ENCODE measurements at regions not wholly inside any gene's neighbourhood (a gene's known extent, or its start where the extent isn't known, plus 50 kb on each side); places are given as distances from the start of the nearest gene placed in this dataset.
"Not testable (repeated sequence)": the region's sequence is repeated elsewhere in the genome, so short reads cannot be mapped to it uniquely, and the experiment has no call there.

GRCh38 chr4:133323670-133324069, 174.6 kb downstream of the PCDH10 start:
- DNase-seq (ENCODE audit: extremely low read depth, low read depth) = no peak

GRCh38 chr4:133320576-133321170, 171.6 kb downstream of the PCDH10 start:
- TF ChIP-seq, protein P1, sequence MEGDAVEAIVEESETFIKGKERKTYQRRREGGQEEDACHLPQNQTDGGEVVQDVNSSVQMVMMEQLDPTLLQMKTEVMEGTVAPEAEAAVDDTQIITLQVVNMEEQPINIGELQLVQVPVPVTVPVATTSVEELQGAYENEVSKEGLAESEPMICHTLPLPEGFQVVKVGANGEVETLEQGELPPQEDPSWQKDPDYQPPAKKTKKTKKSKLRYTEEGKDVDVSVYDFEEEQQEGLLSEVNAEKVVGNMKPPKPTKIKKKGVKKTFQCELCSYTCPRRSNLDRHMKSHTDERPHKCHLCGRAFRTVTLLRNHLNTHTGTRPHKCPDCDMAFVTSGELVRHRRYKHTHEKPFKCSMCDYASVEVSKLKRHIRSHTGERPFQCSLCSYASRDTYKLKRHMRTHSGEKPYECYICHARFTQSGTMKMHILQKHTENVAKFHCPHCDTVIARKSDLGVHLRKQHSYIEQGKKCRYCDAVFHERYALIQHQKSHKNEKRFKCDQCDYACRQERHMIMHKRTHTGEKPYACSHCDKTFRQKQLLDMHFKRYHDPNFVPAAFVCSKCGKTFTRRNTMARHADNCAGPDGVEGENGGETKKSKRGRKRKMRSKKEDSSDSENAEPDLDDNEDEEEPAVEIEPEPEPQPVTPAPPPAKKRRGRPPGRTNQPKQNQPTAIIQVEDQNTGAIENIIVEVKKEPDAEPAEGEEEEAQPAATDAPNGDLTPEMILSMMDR (IDR thresholded peaks at IDR 0.05; ENCODE audit: low read depth, low read length) = peak; percentile 17
- DNase-seq (ENCODE audit: extremely low read depth, low read depth) = no peak

More at GRCh38 chr4:133323670-133324069, 174.6 kb downstream of the PCDH10 start:
- TF ChIP-seq, protein P1 (IDR thresholded peaks at IDR 0.05; ENCODE audit: low read depth, low read length) = no peak

- TF ChIP-seq, protein P1 (IDR thresholded peaks at IDR 0.05; ENCODE audit: low read depth, low read length) = no peak
- DNase-seq (ENCODE audit: extremely low read depth, low read depth) = no peak
Measured at GRCh38 chr4:133316909-133317308, 167.8 kb downstream of the PCDH10 start.

- DNase-seq (ENCODE audit: extremely low read depth, low read depth) = no peak
- TF ChIP-seq, protein P1 (IDR thresholded peaks at IDR 0.05; ENCODE audit: low read depth, low read length) = no peak
Measured at GRCh38 chr4:133314991-133315390, 165.9 kb downstream of the PCDH10 start.

- DNase-seq (ENCODE audit: extremely low read depth, low read depth) = no peak
- TF ChIP-seq, protein P1 (IDR thresholded peaks at IDR 0.05; ENCODE audit: low read depth, low read length) = no peak
Measured at GRCh38 chr4:133287396-133287795, 138.3 kb downstream of the PCDH10 start.

DNA sequence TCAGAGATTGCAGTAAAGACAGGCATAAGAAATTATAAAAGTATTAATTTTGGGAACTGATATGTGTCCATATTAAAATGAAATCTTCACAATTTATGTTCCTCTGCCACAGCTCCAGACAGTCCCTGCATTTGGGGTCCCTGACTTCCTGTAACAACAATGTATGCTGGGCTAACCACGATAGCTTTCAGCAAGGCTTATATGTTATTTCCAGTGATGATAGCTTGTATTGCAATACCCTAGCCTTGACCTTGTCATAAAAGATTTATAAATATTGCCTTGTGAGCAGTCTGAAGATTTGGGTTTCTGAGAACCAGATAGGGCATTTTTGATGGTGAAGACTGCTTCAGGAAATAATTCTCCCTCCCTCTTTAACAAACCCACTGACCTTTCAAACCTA, 129.5 kb downstream of the PCDH10 start:
- TF ChIP-seq, protein P1 (IDR thresholded peaks at IDR 0.05; ENCODE audit: low read depth, low read length) = no peak
- DNase-seq (ENCODE audit: extremely low read depth, low read depth) = no peak

GRCh38 chr4:133277940-133278339, 128.8 kb downstream of the PCDH10 start:
- not testable (repeated sequence) for DNase-seq (ENCODE audit: extremely low read depth, low read depth)

DNA sequence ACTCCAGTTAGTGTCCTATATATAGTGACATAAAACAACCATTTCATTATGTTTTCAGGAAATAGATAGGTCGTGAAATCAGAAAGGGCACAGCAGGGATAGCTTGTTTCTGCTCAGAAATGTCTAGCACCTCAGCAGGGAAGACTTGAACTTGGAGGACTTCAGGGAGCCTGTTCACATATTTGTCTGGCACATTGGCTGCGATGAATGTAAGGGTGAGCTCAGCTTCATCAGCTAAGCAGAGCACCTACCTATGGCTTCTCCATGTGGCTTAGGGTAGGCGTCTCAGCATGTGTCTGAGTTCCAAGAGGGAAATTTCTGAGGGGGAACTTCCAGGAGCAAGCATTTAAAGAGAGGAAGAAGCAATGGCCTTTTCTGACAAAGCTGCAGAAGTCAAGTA, 126.2 kb downstream of the PCDH10 start:
- DNase-seq (ENCODE audit: extremely low read depth, low read depth) = no peak
- TF ChIP-seq, protein P1 (IDR thresholded peaks at IDR 0.05; ENCODE audit: low read depth, low read length) = no peak
